IPS DF 4.7 (cell line): ENCODE measurements at regions not wholly inside any gene's neighbourhood (a gene's known extent, or its start where the extent isn't known, plus 50 kb on each side); places are given as distances from the start of the nearest gene placed in this dataset.
"Not testable (repeated sequence)": the region's sequence is repeated elsewhere in the genome, so short reads cannot be mapped to it uniquely, and the experiment has no call there.

Experiments
- DNase-seq: peaks from one replicate; pipeline ENCODE4 v3.0.0-alpha.2; 2013; ENCODE audit warnings: low spot score; ENCODE audit errors: extremely low read depth

DNA sequence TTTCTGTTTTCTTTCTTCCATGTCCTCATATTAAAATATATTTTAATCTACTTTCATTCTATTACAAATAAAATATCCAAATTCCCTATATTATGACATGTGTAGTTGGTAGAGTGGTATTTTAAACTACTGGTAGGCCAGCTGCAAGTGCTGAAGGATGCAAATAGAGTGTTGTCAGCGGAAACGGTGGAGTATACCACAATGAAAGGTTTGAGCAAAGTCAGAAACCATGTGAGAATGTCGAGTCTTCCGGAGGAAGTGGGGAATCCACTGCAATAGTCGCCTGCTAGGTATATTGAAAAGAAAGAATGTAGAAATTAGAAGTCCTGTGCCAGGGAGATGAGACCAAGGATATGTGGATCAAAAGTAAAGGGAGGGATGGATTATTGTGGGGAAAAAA lies 373.9 kb downstream of the DSEL start:
- DNase-seq: no peak

DNA sequence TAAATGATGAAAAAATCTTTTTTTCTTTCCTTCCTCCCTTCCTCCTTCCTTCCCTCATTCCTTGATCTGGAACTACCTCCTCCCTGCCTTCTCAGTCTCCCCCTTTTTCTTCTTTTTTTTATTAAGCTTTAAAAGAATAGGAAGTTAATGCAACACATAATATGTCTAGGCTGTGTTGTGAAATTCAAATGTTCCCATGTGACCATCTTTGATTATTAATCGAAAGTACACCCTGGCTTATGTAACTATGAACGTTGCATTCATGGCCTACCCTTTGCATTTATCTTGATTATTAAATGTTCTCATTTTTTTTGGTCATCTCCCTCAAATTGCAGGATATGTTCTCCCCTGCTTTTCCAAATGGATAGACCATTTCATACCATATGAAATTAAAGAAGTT lies 376.0 kb downstream of the DSEL start:
- DNase-seq: no peak

DNA sequence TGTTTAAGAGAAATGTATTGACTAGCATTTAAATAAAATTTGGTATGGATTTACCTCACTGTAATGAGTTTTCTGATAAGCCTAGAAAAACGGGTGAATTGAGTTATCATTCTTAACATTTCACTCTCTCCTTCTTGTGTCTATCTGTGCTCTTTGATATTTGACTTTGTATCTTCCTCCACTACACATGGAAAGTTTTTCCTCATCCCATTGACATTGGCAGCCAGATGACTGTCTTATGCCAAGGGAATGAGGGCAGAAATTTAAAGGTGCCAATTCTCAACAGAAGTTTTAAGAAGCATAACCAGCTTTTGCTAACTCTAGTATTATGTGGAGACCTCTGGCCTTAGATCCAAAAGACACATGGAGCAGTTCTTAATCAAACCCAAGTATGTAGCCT lies 376.6 kb downstream of the DSEL start:
- DNase-seq: no peak

DNA sequence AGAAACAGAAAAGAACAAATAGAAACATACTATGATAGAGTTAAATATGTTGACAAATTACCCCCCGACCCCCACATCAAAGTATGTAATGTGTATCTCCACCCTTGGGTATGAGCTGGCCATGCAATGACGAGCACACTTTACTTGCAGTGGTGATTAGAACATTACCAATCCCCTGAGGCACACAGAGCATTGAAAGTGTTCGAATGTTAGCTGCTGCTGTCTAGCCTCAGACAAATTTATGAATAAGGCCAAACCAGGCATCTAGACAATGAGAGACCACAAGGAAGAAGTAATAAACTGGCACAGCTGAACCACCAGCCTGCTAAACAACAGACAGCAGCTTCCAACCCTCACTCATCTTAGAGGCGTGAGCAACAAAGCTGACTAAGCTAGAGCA lies 380.5 kb downstream of the DSEL start:
- DNase-seq: no peak

DNA sequence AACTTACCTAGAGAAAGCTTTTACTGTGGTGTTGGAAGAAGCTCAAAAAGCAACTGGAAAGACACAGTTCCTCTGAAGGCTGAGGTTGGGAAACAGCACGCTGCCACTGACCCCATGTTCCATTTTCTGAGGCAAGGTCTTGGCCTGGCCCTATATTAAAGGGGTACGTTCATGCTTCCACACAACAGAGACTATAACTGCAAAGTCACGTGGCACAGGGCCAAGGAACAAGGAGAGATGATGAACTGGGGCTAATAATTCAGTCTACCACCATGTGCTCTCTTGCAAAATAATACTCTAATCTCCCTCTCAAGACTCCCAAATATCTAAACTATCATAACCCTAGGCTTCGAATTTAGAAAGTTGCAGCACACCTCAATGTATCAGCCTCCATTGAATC lies 381.6 kb downstream of the DSEL start:
- no peak for DNase-seq

DNA sequence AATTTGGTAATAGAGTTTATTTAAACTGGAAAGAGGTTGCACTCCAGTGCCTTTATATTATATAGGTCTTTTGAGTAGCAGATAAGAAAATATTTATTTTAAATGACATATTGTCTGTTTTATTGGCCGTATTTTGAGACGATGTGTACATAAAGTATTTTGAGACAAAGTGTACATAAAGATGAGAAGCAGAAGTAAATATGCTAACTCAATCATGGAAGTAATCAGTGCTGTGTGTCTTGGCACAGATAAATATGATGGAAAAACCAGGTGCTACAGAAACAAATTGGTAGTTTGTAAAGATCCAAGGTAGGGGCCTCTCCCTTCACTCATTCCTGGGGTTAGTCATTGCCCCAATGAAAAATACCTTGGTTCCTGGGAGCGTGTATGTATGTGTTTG lies 382.9 kb downstream of the DSEL start:
- no peak for DNase-seq

DNA sequence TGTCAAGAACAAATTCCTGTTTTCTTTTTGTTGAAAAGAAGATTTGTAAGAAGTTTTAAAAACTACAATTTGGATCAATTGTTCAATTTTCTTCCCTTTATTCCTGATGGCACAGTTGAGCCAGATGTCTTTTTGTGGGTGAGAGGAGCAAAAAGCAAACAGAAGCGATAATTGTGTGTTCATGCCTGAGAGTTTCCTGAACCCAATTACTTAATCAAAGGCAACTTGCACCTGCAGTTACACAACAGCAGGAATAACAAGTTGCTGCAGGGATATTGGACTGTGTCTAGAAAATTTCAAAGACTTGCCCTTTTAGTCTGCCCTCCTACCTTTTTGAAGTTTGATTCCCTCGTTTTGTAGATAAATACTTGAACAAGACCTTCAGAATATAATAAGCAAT lies 383.6 kb downstream of the DSEL start:
- no peak for DNase-seq

DNA sequence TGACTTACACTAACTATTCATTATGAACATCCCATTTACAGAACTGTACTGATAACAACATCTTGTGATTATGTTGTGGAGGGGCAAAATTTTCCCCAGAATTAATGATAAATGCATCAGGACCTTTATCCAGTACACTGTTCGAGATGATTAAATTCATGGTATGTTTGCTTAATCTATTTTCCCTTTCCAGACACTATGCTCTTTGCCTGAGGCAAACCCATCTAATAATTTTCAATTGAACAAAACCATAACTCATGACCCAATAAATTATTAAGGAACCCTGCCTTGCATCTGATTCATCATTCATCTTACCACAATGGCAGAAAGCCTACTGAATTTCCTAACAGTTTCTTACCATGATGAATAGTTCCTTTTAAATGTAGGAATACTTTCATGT lies 385.0 kb downstream of the DSEL start:
- DNase-seq: no peak

DNA sequence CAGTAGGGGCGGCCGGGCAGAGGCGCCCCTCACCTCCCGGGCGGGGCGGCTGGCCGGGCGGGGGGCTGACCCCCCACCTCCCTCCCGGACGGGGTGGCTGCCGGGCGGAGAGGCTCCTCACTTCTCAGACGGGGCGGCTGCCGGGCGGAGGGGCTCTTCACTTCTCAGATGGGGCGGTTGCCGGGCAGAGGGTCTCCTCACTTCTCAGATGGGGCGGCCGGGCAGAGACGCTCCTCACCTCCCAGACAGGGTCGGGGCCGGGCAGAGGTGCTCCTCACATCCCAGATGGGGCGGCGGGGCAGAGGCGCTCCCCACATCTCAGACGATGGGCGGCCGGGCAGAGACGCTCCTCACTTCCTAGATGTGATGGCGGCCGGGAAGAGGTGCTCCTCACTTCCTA lies 389.8 kb downstream of the DSEL start:
- DNase-seq: not testable (repeated sequence)

DNA sequence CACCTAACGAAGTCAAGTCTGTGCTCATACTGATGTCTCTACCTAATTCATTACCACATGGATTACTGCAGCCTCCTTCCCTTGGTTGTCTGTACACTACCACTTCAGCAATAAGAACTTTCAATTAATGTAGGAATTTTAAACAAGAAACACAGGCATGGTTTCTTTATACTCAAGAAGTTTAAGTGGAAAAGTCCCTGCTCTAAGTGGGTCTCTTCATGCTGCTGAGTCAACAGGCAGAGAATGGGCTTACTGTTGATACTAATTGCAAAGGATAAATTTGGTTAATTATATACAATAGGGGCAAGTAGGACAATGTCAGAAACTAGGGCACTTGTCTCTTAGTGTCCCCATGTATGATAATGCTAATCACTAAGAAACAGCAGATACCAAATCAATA lies 392.6 kb downstream of the DSEL start:
- no peak for DNase-seq

DNA sequence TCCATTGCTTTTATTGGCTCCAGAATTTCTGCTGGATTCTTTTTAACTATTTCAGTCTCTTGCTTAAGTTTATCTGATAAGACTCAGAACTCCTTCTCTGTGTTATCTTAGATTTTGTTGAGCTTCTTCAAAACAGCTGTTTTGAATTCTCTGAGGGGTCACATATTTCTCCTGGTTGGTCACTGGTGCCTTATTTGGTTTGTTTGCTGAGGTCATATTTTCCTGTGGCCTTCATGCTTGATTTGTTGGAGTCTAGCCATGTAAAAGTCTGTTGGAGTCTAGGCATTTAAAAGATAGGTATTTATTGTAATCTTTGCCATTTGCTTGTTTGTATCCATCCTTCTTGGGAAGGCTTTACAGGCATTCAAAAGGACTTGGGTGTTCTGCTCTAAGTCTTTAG lies 398.7 kb downstream of the DSEL start:
- no peak for DNase-seq

DNA sequence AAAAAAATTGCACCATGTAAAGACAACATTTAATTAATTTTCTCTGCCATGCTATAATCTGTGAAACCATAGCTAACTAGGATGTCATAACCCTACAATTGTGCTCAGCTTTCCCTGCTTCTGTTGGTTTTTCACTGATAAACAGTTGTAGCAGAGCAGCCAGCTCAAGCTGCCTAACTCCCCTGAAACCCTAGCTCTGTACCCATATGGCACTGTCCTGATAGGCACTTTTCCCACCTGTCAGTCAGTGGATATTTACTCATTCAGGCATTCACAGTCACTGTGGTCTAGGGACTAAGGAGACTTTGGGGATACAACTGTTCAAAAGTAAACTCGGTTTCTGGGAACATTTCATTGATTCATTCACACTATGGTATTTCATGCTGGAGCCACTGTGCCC lies 407.0 kb downstream of the DSEL start:
- DNase-seq: no peak

DNA sequence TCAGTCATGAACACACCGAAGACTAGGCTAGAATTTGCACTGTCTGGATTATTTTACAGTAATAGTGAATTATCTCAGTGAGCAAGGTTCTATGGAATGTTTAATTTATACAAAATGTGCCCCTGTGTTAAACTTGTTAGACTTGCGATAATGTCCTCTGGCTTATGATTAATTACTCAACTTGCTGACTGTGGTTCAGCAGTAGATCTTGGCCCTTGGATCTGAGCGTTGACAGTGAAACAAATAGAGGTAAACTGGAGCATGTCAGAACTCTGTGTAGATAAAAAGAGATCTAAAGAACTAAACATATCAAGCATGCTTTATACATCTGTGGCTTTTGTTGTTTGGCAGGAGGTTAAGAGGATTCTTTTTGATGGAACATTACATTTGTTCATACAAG lies 407.6 kb downstream of the DSEL start:
- no peak for DNase-seq

DNA sequence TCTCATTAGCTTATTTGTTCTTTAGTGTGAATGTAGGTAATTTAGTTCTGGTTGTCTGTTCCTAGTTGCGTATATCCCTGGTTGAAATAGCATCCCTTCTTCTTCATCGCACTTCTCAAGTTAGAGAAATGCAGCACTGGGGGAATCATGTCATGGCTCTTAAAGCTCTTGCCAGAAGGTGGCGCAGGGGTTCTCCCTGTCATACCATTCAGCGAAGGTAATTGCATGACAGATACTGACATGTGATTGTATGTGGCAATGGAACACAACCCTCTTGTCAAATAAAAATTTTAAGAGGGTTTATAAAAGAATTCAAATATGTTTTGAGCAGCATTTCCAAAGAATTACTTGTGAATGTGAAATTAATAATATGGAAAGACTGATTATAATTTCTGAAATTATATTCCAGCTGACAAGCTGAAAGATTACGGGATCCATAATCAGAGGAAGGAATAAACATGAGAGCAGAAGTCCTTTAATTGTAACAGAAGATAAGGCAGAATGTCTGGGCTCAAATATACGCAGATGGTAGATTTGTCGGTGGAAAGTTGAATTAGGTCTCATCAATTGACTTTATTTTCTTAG lies 411.7 kb downstream of the DSEL start:
- DNase-seq: peak; percentile 41

DNA sequence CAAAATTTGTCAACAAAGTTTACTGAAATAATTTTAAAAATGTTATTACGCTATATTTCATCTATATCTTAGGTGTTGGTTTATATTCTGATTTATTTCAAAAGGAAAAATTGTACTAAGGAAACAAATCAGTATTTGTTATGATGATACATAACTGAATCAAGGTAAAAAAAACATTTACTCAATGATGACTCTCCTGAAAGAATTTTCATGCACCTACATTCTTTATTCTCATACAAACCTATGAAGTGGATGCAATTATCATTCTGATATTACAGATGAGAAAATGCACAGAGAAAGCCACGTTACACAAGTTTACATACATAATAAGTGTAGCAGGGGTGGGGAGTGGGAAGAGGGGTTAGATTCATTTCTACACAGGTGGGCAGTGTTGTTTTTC lies 422.4 kb downstream of the DSEL start:
- DNase-seq: no peak

DNA sequence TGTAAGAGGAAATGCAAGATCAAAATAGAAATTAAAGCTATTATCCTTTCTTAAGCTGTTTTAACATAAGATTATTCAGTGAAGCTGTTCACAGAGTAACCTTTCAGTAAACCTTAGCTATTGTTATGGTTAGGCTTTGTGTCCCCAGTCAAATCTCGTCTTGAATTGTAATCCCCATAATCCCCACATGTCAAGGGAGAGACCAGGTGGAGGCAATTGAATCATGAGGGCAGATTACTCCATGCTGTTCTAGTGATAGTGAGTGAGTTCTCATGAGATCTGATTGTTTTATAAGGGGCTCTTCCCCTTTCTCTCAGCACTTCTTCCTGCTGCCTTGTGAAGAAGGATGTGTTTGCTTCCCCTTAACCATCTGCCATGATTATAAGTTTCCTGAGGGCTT lies 424.4 kb downstream of the DSEL start:
- DNase-seq: no peak

DNA sequence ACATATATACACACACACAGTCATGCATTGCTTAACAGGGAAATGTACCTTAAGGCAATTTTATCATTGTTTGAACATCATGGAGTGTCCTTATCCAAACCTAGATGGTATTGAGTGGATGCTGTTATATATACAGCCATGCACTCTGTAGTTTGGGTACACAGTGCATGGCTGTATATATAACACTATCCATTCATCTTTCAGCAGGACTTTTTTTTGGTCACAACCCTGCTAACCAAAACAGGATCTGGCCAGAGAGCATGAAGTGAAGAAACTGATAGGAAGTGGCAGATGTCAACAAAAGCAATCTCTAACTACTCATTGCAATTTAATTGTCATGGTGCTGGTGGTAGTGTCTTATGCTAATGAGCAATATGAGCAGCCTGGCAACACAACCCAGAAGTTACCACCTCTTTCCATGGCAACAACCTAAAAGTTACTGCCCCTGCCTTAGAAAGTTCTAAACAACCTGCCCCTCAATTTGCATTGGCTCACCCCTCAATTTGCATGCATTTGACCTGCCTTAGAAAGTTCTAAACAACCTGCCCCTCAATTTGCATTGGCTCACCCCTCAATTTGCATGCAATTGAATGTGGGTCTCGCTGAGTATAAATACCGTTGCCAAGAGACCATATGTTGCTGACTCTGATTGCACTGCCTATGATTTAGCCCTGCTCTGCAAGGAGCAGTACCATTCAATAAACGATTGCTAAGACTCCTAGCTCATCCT lies 434.9 kb downstream of the DSEL start:
- DNase-seq: peak; percentile 9

DNA sequence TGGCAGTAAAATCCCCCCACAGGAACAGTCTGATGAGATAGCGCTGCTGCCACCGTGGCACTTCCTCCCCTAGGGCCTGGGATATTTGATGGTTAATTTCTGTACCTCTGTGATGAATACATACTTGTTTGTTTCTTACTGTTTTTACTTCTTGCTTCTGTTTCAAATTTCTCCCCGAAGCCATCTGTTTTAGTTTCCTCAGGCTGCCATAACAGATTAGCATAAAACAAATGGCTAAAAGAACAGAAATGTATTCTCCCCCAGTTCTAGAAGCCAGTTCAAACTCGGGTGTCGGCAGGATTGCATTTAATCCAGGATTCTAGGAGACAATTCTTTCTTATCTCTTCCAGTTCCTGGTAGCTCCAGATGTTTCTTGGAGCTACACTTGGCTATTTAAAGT lies 435.9 kb downstream of the DSEL start:
- DNase-seq: no peak

DNA sequence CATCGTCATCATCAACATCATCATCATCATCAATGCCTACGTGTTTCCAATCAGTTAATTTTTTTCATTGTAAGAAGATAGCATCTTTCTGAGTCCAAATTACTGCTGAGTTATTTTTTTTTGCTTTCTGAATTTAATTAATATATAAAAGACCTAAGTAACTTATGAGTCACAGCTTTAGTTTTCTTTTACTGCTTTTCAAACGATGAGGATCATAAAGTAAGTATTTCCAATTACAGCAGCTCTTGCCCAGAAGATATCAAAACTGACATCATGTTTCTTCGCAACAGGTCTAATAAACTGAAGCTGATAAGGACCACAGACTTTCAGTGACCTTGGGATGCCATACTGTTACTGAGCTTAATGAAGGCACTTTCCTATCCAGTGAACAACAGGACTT lies 442.2 kb downstream of the DSEL start:
- DNase-seq: no peak

DNA sequence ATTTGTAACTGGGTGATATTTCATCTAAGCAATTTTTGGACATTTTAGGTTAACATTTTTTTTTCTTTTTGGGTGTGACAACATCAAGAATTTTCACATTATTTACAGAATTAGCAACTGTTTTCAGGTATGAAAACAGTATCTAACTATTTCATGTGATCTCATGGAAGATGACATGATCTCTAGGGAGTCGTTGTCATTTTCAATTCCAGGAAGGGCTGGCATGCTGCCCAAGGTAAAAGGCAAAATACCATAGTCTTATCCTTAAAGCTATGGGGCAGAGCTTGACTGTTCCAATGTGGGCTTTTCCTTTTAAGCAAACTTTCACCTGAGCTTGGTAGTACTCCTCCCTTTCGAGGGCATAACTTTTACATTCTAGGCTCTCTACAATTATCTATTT lies 443.7 kb downstream of the DSEL start:
- DNase-seq: no peak

DNA sequence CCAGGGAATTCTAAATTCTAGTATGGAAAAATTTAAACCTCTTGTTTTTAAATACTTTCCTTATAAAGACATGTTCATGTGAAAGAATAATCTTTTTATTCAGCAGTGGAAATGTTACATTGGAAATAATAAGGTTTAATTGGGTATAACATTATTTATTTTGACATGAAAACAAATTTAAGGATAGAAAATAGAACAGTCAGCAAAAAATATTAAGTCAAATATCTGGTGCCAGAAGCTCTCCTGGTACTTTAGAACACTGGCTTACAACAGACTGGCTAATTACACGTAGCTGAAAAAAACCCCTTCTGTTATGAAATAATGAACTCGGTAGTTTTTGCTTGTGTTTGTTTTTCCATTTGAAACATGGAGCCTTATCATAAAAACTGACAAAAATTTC lies 447.9 kb downstream of the DSEL start:
- DNase-seq: no peak

DNA sequence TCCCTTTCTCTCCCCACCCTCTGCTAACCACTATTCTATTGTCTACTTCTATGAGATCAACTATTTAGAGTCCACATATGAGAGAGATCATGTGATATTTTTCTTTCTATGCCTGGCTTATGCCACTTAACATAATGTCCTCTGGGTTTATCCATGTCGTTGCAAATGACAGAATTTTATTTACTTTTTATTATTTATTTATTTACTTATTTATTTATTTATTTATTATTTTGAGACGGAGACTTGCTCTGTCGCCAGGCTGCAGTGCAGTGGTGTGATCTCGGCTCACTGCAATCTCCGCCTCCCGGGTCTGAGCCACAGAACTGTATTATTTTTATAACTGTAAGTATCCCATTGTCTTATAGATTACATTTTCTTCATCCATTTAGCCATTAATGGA lies 443.4 kb upstream of the CDH19 start:
- no peak for DNase-seq

DNA sequence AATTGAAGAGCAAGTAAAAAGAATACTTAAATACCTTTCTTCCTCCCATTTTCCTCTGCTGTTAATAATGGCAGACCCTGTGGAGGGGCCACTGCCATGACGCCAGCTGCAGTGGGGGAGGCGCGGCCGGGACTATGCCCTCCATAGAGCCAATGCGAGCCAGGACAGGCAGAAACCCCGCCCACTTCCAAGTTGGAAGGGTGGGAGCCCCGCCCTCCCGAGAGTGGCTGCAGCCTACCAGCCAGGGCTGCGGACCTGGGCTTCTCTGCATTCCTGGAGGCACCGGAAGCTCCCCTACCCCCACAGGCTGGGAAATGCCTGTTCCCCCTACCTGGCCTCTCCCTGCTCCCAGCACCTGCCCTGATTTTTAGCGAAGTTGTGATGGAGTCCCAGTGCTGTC lies 439.4 kb upstream of the CDH19 start:
- no peak for DNase-seq

DNA sequence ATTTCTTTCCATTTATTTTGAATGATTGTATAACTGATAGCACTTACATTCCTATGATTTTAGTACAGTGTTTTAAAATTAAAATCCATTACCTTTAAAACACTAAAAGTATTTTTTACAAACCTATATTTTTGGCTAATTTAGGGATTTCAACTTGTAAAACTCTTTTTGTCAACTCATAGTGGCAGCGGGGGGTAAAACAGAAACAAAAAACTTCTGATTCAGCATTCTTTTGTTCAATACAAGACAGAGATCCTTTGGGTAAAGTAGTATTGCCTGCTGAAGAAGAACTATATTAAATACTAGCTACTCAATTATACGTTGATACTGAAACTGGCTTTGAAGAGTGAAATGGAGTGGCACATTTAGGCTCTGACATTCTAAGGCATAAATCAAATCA lies 437.4 kb upstream of the CDH19 start:
- no peak for DNase-seq
